Lower lobe of right lung (tissue), 2 donors: ENCODE measurements at regions not wholly inside any gene's neighbourhood (a gene's known extent, or its start where the extent isn't known, plus 50 kb on each side); places are given as distances from the start of the nearest gene placed in this dataset.

Experiments used
- ATAC-seq, 2 donors: fragments of 200-7000 bp; cut with Tn5 transposase; one replicate each; pipeline ENCODE4 v1.9.1; 2020 to 2022; ENCODE audit warnings: mild to moderate bottlenecking in 2 of 2, moderate library complexity in 2 of 2
- DNase-seq: peaks from one replicate; pipeline ENCODE4 v3.0.0-alpha.2; 2020
- H3K27ac ChIP-seq: fragments of 200-600 bp; one replicate; pipeline ENCODE4 v1.8.0; 2022
- H3K27me3 ChIP-seq: fragments of 200-600 bp; one replicate; pipeline ENCODE4 v1.8.0; 2022; ENCODE audit warnings: low read depth
- H3K36me3 ChIP-seq: fragments of 200-600 bp; one replicate; pipeline ENCODE4 v1.8.0; 2022; ENCODE audit warnings: mild to moderate bottlenecking
- H3K4me1 ChIP-seq: fragments of 200-600 bp; one replicate; pipeline ENCODE4 v1.8.0; 2022
- H3K4me3 ChIP-seq: fragments of 200-600 bp; one replicate; pipeline ENCODE4 v1.8.0; 2022; ENCODE audit warnings: mild to moderate bottlenecking
- H3K9me3 ChIP-seq: fragments of 200-600 bp; one replicate; pipeline ENCODE4 v1.8.0; 2022
- CTCF ChIP-seq: fragments of 200-600 bp; IDR thresholded peaks from one replicate; pipeline ENCODE4 v1.8.0; 2022; ENCODE audit warnings: antibody characterized with exemption, mild to moderate bottlenecking
- intact Hi-C: fragments of 100-400 bp; cut with DNase I; formaldehyde crosslinking; loops from one replicate; pipeline ENCODE4 v1.11.0; 2022
- donor health status: DM: no; HTN: yes; CAD: no; lungs with severe emphysema.

- no peak for DNase-seq
- no peak overlapping the region for H3K27ac ChIP-seq
- intact Hi-C loops: no loop called here
- no peaks in the 10 kb centered on the region for H3K4me1 ChIP-seq
- no peaks in the 10 kb centered on the region for H3K27me3 ChIP-seq
- no peak for ATAC-seq
- no peak overlapping the region for H3K4me3 ChIP-seq
- no peaks in the 10 kb centered on the region for H3K36me3 ChIP-seq
- TF ChIP-seq CTCF: no peak
- H3K9me3 ChIP-seq: no peaks in the 10 kb centered on the region
Observed at GRCh38 chr16:60110531-60110930, 1376.4 kb upstream of the GOT2 start.

- intact Hi-C loops: no loop called here
- DNase-seq (no peak), ATAC-seq (no peak)
- no peaks in the 10 kb centered on the region for H3K27me3 ChIP-seq
- no peak for TF ChIP-seq CTCF
- H3K4me1 ChIP-seq: no peaks in the 10 kb centered on the region
- H3K4me3 ChIP-seq: no peak overlapping the region
- no peaks in the 10 kb centered on the region for H3K36me3 ChIP-seq
- no peak overlapping the region for H3K27ac ChIP-seq
- H3K9me3 ChIP-seq: no peaks in the 10 kb centered on the region
Observed at GRCh38 chr16:60107871-60108270, 1373.8 kb upstream of the GOT2 start.

GRCh38 chr16:60107437-60107836, 1373.3 kb upstream of the GOT2 start:
- H3K27ac ChIP-seq: no peak overlapping the region
- no peak for TF ChIP-seq CTCF
- ATAC-seq (peak in 1 of 2 donors; percentile 42), DNase-seq (no peak)
- intact Hi-C loops: no loop called here
- no peaks in the 10 kb centered on the region for H3K4me1 ChIP-seq
- no peak overlapping the region for H3K4me3 ChIP-seq
- H3K36me3 ChIP-seq: no peaks in the 10 kb centered on the region
- no peaks in the 10 kb centered on the region for H3K9me3 ChIP-seq
- no peaks in the 10 kb centered on the region for H3K27me3 ChIP-seq

- intact Hi-C loops: no loop called here
- H3K27me3 ChIP-seq: no peaks in the 10 kb centered on the region
- no peak for TF ChIP-seq CTCF
- DNase-seq (no peak), ATAC-seq (no peak)
- H3K36me3 ChIP-seq: no peaks in the 10 kb centered on the region
- H3K27ac ChIP-seq: no peak overlapping the region
- peaks cover 11% of the 10 kb centered on the region for H3K9me3 ChIP-seq
- no peak overlapping the region for H3K4me3 ChIP-seq
- H3K4me1 ChIP-seq: no peaks in the 10 kb centered on the region
Observed at GRCh38 chr16:60100371-60100770, 1366.3 kb upstream of the GOT2 start.

GRCh38 chr16:60091529-60091928, 1357.4 kb upstream of the GOT2 start:
- DNase-seq: no peak
- Histone ChIP-seq H3K4me1 (no peaks in the 10 kb centered on the region), H3K27ac (no peak overlapping the region), H3K36me3 (no peaks in the 10 kb centered on the region), H3K9me3 (peaks cover 4% of the 10 kb centered on the region), H3K27me3 (no peaks in the 10 kb centered on the region), H3K4me3 (no peak overlapping the region)
- no peak for TF ChIP-seq CTCF
- intact Hi-C loops: no loop called here
- ATAC-seq: no peak

- no peak for TF ChIP-seq CTCF
- Histone ChIP-seq H3K9me3 (peaks cover 6% of the 10 kb centered on the region), H3K4me1 (no peaks in the 10 kb centered on the region), H3K36me3 (no peaks in the 10 kb centered on the region), H3K4me3 (no peak overlapping the region), H3K27ac (no peak overlapping the region), H3K27me3 (no peaks in the 10 kb centered on the region)
- no peak for ATAC-seq
- intact Hi-C loops: no loop called here
- no peak for DNase-seq
Observed at GRCh38 chr16:60091071-60091470, 1357.0 kb upstream of the GOT2 start.
